ENCODE measurements at regions not wholly inside any gene's neighbourhood (a gene's known extent, or its start where the extent isn't known, plus 50 kb on each side); places are given as distances from the start of the nearest gene placed in this dataset.

DNA sequence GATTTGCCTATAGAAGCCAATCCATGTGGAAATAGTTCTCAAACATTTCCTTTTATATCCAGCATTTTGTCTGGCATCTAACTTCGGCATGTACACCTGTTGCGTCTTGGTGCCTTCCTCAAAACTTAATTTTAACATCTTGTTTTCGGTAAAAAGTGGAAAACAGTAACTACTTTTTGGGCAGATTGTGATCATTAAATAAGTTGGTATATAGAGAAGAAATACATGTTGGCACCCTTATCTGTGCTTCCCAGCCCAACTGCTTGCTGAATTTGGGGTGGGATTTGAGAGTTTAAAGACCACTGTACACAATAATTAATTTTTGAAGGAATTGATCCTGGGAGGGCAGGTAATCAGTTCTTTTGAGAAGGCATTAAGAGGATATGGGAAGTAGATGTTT lies 566.8 kb downstream of the PDCD6IP start:
- H3K27me3 ChIP-seq, result no peaks in the 10 kb centered on the region
- intact Hi-C loops (cut with DNase I), result no loop called here
- no peaks in the 10 kb centered on the region for H3K36me3 ChIP-seq
- DNase-seq (no peak), ATAC-seq (no peak)
- TF ChIP-seq, protein P1, sequence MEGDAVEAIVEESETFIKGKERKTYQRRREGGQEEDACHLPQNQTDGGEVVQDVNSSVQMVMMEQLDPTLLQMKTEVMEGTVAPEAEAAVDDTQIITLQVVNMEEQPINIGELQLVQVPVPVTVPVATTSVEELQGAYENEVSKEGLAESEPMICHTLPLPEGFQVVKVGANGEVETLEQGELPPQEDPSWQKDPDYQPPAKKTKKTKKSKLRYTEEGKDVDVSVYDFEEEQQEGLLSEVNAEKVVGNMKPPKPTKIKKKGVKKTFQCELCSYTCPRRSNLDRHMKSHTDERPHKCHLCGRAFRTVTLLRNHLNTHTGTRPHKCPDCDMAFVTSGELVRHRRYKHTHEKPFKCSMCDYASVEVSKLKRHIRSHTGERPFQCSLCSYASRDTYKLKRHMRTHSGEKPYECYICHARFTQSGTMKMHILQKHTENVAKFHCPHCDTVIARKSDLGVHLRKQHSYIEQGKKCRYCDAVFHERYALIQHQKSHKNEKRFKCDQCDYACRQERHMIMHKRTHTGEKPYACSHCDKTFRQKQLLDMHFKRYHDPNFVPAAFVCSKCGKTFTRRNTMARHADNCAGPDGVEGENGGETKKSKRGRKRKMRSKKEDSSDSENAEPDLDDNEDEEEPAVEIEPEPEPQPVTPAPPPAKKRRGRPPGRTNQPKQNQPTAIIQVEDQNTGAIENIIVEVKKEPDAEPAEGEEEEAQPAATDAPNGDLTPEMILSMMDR (IDR thresholded peaks at IDR 0.05), result no peak
- no peak overlapping the region for H3K27ac ChIP-seq
- H3K4me1 ChIP-seq, result no peaks in the 10 kb centered on the region
- no peak overlapping the region for H3K4me3 ChIP-seq
- H3K9me3 ChIP-seq, result no peaks in the 10 kb centered on the region

DNA sequence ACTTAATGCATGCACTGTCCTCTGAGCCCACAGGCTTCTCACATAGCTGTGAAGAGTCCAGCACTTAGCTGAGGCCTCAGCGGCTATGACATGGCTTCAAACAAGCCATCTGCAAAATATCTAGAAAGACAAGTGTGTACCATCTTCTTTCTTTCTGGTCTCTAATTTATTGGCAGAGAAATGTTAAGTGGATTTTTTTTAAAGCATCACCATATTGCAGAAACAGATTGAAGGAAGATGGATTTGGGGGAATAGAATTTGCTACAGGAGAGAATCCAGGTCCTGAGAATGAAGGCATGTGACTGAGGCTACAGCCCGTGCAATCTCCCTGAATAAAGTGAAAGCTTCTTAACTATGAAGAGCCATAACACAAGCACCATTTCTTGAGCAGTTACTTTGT lies 567.3 kb downstream of the PDCD6IP start:
- Histone ChIP-seq H3K4me1 (no peaks in the 10 kb centered on the region), H3K9me3 (no peaks in the 10 kb centered on the region), H3K36me3 (no peaks in the 10 kb centered on the region), H3K27me3 (no peaks in the 10 kb centered on the region), H3K27ac (no peak overlapping the region), H3K4me3 (no peak overlapping the region)
- intact Hi-C loops (cut with DNase I), result no loop called here
- TF ChIP-seq, protein P1 (IDR thresholded peaks at IDR 0.05), result no peak
- DNase-seq, result no peak
- ATAC-seq, result no peak

DNA sequence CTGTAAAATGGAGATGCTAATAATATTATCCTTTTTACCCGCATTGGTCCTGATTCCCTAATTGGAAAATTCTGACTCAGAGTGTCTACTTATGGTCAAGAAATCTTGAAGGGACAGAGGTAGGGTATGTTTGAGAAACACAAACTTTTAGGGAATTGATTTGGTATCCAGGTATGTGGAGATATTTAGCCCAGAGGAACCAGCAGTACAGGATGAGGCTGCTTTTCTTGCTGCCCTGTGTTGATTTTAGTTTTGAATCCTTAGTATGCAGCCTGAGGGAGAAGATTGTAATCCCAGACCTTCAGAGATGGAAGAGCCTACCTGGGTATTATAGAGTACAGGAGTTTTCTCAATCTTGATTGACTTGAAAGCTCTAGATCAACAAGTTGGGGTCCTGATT lies 569.1 kb downstream of the PDCD6IP start:
- intact Hi-C loops (cut with DNase I), result no loop called here

DNA sequence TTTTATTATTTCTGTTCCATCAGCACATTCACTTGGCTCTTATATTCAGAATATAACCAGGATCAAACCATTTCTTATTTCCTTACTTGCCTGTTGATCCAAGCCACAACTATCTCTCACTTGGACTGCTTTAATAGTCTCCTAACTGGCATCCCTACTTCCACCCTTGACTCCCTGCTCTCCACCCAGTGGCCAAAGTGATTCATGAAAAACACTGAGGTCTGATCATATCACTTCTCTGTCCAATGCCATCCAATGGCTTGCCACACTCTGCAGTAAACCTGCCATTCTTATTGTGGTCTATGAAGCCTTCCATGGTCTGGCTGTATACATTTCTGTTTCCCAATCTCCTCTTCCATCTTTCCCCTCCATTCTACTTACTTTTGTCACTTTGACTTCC lies 576.1 kb downstream of the PDCD6IP start:
- Histone ChIP-seq H3K36me3 (no peaks in the 10 kb centered on the region), H3K4me1 (no peaks in the 10 kb centered on the region), H3K27me3 (no peaks in the 10 kb centered on the region), H3K27ac (no peak overlapping the region), H3K4me3 (no peak overlapping the region), H3K9me3 (no peaks in the 10 kb centered on the region)
- DNase-seq (no peak), ATAC-seq (no peak)
- intact Hi-C loops (cut with DNase I), result no loop called here
- TF ChIP-seq, protein P1 (IDR thresholded peaks at IDR 0.05), result no peak

More for the DNA sequence above, 569.1 kb downstream of the PDCD6IP start:
- H3K27ac ChIP-seq, result no peak overlapping the region
- no peaks in the 10 kb centered on the region for H3K9me3 ChIP-seq
- TF ChIP-seq, protein P1 (IDR thresholded peaks at IDR 0.05), result no peak
- H3K36me3 ChIP-seq, result no peaks in the 10 kb centered on the region
- H3K4me1 ChIP-seq, result no peaks in the 10 kb centered on the region
- DNase-seq (no peak), ATAC-seq (no peak)
- no peaks in the 10 kb centered on the region for H3K27me3 ChIP-seq
- H3K4me3 ChIP-seq, result no peak overlapping the region

DNA sequence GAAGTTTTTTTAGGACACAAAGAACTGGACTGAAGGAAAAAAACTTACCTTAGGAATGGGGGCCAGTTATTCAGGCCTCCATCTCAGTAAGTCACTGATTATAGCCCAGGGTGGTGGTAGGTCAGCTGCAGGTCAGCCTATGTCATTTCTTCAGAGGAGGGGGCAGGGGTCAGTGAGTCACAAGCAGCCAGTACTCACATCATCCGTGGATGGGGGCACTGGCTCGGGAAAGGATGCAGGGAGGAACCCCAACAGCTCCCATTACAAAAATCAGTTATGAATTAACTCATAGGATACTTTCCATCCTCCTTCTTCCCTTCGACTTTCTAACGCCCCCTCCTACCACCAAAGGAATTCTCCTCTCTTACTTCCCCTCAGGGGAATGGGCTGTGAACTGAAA lies 578.3 kb downstream of the PDCD6IP start:
- no peaks in the 10 kb centered on the region for H3K27me3 ChIP-seq
- H3K27ac ChIP-seq, result no peak overlapping the region
- ATAC-seq (no peak), DNase-seq (no peak)
- TF ChIP-seq, protein P1 (IDR thresholded peaks at IDR 0.05), result no peak
- no peak overlapping the region for H3K4me3 ChIP-seq
- intact Hi-C loops (cut with DNase I), result no loop called here
- H3K9me3 ChIP-seq, result no peaks in the 10 kb centered on the region
- H3K36me3 ChIP-seq, result no peaks in the 10 kb centered on the region
- H3K4me1 ChIP-seq, result no peaks in the 10 kb centered on the region

All from left lung (tissue), 4 donors.